ENCODE measurements at regions not wholly inside any gene's neighbourhood (a gene's known extent, or its start where the extent isn't known, plus 50 kb on each side); places are given as distances from the start of the nearest gene placed in this dataset.

DNA sequence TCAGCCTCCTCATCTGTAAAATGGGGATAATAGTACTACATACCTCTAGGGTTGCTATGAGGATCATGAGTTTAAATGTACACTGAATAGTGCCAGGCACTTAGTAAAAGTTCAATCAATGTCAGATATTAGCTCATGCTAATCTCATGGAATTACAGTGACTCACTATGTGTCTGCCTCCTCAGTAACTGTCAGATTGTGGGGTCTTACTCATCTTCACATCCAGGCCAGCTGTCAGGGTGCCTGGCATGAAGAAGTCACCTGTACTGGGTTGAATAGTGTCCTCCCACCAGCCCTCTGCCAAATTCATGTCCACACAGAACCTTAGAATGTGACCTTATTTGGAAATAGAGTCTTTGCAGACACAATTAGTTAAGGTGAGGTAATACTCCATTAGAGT, 54.3 kb upstream of the STIM2 start:
- no peak overlapping the region for H3K4me2 ChIP-seq (ENCODE audit: low read length)

GRCh38 chr4:26807330-26807729, 53.3 kb upstream of the STIM2 start:
- H4K20me1 ChIP-seq (ENCODE audit: insufficient read depth, low read length) = no peaks in the 10 kb centered on the region
- ChIA-PET POLR2A (interaction anchor here (1.0 to 2.2 kb wide), 6 partner anchors 8 to 24 kb away, joined by 3 to 8 read pairs (median 4); no protein-coding TSS in a partner anchor), CTCF (ENCODE audit: unreplicated experiment) (interaction anchor here (0.6 kb wide), 1 partner anchor 51 kb away, joined by 3 read pairs; no protein-coding TSS in a partner anchor)
- H3K4me3 ChIP-seq (ENCODE audit: low read depth, low read length, poor library complexity, severe bottlenecking) = peak overlapping the region; percentile 15
- H2AFZ ChIP-seq (ENCODE audit: low read length) = no peak overlapping the region
- no peaks in the 10 kb centered on the region for H3K9me3 ChIP-seq (ENCODE audit: low read length)
- H3K9me2 ChIP-seq (ENCODE audit: insufficient read depth, low read length) = no peaks in the 10 kb centered on the region
- H3K36me3 ChIP-seq (ENCODE audit: insufficient read depth, low read length) = no peaks in the 10 kb centered on the region
- H3K27ac ChIP-seq (ENCODE audit: low read depth, low read length, poor library complexity, severe bottlenecking) = no peak overlapping the region
- peak overlapping the region; percentile 59 for H3K4me2 ChIP-seq (ENCODE audit: low read length)
- BruUV-seq (replicated peaks) = no TSS peak
- H3K79me2 ChIP-seq (ENCODE audit: insufficient read depth, low read depth, low read length) = no peaks in the 10 kb centered on the region
- H3K4me1 ChIP-seq (ENCODE audit: insufficient read depth, low read length, poor library complexity, severe bottlenecking) = peaks cover 29% of the 10 kb centered on the region
- no peak for TF ChIP-seq EZH2phosphoT487 (IDR thresholded peaks at IDR 0.05; ENCODE audit: borderline replicate concordance, low read depth, low read length)
- TF ChIP-seq, protein P1, sequence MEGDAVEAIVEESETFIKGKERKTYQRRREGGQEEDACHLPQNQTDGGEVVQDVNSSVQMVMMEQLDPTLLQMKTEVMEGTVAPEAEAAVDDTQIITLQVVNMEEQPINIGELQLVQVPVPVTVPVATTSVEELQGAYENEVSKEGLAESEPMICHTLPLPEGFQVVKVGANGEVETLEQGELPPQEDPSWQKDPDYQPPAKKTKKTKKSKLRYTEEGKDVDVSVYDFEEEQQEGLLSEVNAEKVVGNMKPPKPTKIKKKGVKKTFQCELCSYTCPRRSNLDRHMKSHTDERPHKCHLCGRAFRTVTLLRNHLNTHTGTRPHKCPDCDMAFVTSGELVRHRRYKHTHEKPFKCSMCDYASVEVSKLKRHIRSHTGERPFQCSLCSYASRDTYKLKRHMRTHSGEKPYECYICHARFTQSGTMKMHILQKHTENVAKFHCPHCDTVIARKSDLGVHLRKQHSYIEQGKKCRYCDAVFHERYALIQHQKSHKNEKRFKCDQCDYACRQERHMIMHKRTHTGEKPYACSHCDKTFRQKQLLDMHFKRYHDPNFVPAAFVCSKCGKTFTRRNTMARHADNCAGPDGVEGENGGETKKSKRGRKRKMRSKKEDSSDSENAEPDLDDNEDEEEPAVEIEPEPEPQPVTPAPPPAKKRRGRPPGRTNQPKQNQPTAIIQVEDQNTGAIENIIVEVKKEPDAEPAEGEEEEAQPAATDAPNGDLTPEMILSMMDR (conservative IDR thresholded peaks at IDR 0.05; ENCODE audit: low read length) = no peak
- intact Hi-C loops (cut with micrococcal nuclease; ENCODE audit: unreplicated experiment) = no loop called here
- DNase-seq (ENCODE audit: low spot score) = peak; percentile 85

More for the DNA sequence above, 54.3 kb upstream of the STIM2 start:
- Histone ChIP-seq H4K20me1 (ENCODE audit: insufficient read depth, low read length) (no peaks in the 10 kb centered on the region), H3K27ac (ENCODE audit: low read depth, low read length, poor library complexity, severe bottlenecking) (no peak overlapping the region), H2AFZ (ENCODE audit: low read length) (no peak overlapping the region), H3K36me3 (ENCODE audit: insufficient read depth, low read length) (no peaks in the 10 kb centered on the region), H3K9me3 (ENCODE audit: low read length) (no peaks in the 10 kb centered on the region), H3K9me2 (ENCODE audit: insufficient read depth, low read length) (no peaks in the 10 kb centered on the region), H3K4me1 (ENCODE audit: insufficient read depth, low read length, poor library complexity, severe bottlenecking) (peaks cover 19% of the 10 kb centered on the region), H3K79me2 (ENCODE audit: insufficient read depth, low read depth, low read length) (no peaks in the 10 kb centered on the region), H3K4me3 (ENCODE audit: low read depth, low read length, poor library complexity, severe bottlenecking) (no peak overlapping the region)
- TF ChIP-seq EZH2phosphoT487 (IDR thresholded peaks at IDR 0.05; ENCODE audit: borderline replicate concordance, low read depth, low read length) = no peak
- TF ChIP-seq, protein P1 (conservative IDR thresholded peaks at IDR 0.05; ENCODE audit: low read length) = no peak
- no TSS peak for BruUV-seq (replicated peaks)
- intact Hi-C loops (cut with micrococcal nuclease; ENCODE audit: unreplicated experiment) = no loop called here
- ChIA-PET POLR2A (interaction anchor here (1.0 to 2.1 kb wide), 2 partner anchors 8 to 25 kb away, joined by 5 to 10 read pairs; no protein-coding TSS in a partner anchor), CTCF (ENCODE audit: unreplicated experiment) (no interaction called here)
- no peak for DNase-seq (ENCODE audit: low spot score)

DNA sequence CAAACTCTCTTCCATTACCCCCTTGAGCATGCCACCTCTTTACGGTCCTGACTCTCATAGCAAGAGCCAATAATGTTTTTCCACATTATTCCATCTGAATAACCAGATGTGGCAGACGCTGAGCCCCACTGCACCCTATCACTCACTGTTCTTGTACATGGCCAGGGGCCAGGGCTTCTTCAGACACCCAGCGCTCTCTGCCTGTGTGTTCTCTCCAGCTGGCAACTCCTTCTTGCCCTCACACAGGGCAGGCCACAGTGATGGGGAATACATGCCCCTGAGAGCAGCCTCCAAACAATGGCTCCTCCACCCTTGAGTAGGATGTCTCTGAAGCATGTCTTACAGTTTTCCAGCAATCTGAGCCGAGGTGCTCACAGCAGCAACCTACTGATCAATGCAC, 50.8 kb upstream of the STIM2 start:
- H3K4me2 ChIP-seq (ENCODE audit: low read length) = no peak overlapping the region
- ChIA-PET POLR2A (interaction anchor here (1.4 to 1.8 kb wide), 3 partner anchors 9 to 44 kb away, joined by 5 to 10 read pairs (median 5); no protein-coding TSS in a partner anchor), CTCF (ENCODE audit: unreplicated experiment) (no interaction called here)
- no TSS peak for BruUV-seq (replicated peaks)
- H3K27ac ChIP-seq (ENCODE audit: low read depth, low read length, poor library complexity, severe bottlenecking) = no peak overlapping the region
- no peak overlapping the region for H3K4me3 ChIP-seq (ENCODE audit: low read depth, low read length, poor library complexity, severe bottlenecking)
- DNase-seq (ENCODE audit: low spot score) = no peak
- H3K9me2 ChIP-seq (ENCODE audit: insufficient read depth, low read length) = no peaks in the 10 kb centered on the region
- intact Hi-C loops (cut with micrococcal nuclease; ENCODE audit: unreplicated experiment) = no loop called here
- H3K36me3 ChIP-seq (ENCODE audit: insufficient read depth, low read length) = no peaks in the 10 kb centered on the region
- peaks cover 31% of the 10 kb centered on the region for H3K4me1 ChIP-seq (ENCODE audit: insufficient read depth, low read length, poor library complexity, severe bottlenecking)
- no peaks in the 10 kb centered on the region for H3K79me2 ChIP-seq (ENCODE audit: insufficient read depth, low read depth, low read length)
- no peak overlapping the region for H2AFZ ChIP-seq (ENCODE audit: low read length)
- no peaks in the 10 kb centered on the region for H3K9me3 ChIP-seq (ENCODE audit: low read length)
- H4K20me1 ChIP-seq (ENCODE audit: insufficient read depth, low read length) = no peaks in the 10 kb centered on the region
- no peak for TF ChIP-seq EZH2phosphoT487 (IDR thresholded peaks at IDR 0.05; ENCODE audit: borderline replicate concordance, low read depth, low read length)
